ENCODE measurements at regions not wholly inside any gene's neighbourhood (a gene's known extent, or its start where the extent isn't known, plus 50 kb on each side); places are given as distances from the start of the nearest gene placed in this dataset.
"Not testable (repeated sequence)": the region's sequence is repeated elsewhere in the genome, so short reads cannot be mapped to it uniquely, and the experiment has no call there.

DNA sequence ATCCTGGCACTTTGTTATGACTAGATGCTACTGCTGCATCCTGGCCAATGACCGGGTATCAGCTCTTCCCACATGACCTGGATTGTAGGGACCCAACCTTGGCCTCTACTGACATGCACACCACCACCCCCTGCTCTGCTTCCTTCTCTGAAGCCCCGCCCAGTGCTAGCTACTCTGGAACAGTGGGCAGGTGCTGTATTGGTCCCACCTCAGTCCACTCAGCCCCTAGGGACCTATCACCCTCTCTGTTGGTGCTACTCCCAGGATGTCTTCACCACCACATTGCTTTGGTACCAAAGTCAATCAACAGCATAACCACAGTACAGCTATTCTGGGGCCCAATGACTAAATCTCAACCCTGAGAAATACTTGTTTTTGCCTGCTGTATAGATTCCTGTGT, 170.2 kb upstream of the PRICKLE2 start:
- no peak for DNase-seq (ENCODE audit: low spot score in 2 of 2)
- FAIRE-seq: no peak

DNA sequence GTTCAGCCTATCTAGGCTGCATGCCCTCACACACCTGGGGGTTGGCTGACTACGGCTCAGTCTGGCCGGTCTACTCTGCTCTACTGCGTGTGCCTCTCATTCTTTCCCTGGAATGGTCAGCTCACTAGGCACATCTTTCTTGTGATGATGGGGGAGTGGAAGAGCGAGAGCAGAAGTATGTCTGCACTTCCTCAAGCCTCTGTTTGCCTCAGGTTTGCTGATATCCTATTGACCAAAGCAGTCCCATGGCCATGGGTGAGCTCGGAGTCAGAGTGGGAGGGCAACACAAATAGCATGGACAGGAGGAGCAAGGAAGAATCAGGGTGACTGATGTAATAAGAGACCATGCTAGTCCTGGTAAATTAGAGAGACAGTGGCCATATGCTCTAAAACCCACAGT, 167.9 kb upstream of the PRICKLE2 start:
- FAIRE-seq: no peak

DNA sequence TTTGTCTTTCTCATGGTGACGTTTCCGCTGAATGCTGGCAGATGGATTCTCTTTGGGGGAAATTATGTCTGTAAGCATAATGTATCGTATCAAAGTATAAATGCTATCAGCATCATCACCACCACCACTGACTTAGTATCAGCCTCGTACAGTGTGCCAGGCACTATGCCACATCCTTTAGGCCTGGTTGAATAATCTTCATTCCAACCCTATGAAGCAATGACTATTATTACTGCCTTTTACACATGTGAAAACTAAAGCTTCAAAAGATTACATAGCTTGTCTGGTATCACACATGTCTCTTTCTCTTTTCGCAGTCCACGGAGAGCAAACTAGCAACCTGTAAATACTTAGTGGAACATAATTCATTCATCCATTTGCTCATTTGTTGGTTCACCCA, 166.7 kb upstream of the PRICKLE2 start:
- no peak for FAIRE-seq
- DNase-seq (ENCODE audit: low spot score in 2 of 2): no peak

More for the DNA sequence above, 167.9 kb upstream of the PRICKLE2 start:
- DNase-seq (ENCODE audit: low spot score in 2 of 2): no peak

DNA sequence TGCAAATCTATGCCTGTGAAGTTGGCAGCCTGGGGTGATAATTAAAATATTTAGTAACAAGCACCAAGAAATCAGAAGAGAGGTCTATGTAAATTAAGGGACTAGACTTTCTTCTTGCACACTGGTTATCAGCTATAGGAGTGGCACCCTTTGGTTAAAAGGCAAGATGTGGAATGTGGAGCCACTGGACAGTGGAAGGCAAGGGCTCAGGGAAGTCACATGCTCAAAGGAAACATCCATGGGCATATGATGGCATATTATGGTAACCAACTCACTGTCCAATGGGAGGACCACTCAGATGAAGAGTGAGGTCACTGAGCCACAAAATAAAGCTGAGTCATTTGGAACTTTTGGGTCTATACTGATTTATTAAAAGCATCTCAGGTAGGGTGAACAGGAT, 165.6 kb upstream of the PRICKLE2 start:
- FAIRE-seq: no peak
- no peak for DNase-seq (ENCODE audit: low spot score in 2 of 2)

DNA sequence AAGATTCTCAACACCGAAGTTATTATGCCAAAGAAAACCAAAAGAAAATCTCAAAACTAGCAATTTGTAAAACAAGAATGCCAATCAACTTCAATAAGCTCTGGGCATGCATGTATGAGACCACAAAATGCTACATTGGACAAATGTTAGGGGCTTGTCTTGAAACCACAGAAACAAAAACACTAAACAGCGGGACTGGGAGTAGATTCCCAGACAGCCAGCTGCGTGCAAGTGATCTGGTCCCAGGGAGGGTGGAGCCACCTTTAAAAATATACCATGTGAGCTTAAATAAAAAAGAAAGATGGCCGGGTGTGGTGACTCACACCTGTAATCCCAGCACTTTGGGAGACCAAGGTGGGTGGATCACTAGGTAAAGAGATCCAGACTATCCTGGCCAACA, 163.6 kb upstream of the PRICKLE2 start:
- no peak for DNase-seq (ENCODE audit: low spot score in 2 of 2)
- no peak for FAIRE-seq

DNA sequence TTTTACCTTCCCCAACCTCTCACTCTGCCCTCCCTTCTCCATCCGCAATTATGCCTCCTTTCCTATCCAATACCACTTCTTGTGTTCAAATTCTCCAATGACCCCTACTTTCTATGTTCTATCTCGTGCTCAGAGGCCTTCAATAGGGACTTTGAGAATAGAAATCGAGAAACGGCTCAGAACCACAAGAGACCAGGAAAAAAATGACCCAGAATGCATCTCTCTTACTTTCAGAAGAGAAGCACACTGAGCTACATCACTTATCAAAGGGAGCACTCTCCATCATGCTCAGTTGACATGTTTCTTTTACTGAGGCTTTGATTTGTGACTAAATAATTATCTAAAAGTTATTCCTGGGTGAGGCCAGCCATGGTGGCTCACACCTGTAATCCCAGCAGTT, 162.4 kb upstream of the PRICKLE2 start:
- FAIRE-seq (no peak), DNase-seq (ENCODE audit: low spot score in 2 of 2) (no peak)

DNA sequence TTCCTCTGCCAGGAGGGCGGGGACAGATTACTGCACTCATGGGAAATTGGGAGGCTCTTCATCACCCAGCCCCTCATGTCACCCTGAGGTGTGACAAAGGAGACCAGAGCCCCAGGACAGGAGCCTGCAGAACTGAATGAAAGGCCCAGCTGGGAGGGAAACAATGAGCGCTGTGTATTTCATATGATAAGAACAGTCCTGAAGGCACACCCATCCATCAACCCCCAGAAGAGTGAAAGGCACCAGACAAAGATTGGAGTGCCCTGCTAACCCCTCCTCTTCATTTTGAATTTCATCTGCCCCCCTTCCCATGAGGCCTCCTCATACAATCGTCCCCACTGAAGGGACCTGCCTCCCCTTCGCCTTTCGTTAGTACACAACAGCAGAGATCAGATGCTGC, 160.0 kb upstream of the PRICKLE2 start:
- FAIRE-seq (no peak), DNase-seq (ENCODE audit: low spot score in 2 of 2) (no peak)

DNA sequence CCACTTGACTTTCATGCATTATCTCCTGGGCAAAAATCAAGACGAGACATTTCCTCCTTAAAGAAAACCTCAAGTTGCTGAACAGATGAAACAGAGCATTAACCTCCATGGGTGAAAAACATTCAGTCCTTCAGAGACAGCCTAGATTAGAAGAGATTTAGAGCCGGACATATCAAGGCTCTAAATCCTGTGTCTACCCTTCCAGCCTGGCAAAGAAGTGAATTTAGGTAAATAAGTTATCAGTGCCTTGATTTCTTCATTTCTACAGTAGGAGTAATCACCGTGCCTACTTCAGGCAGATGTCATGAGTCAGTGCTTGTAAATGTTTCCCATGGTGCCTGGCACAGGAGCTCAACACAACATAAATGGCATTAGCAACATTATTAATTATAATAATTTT, 159.3 kb upstream of the PRICKLE2 start:
- FAIRE-seq: no peak
- DNase-seq (ENCODE audit: low spot score in 2 of 2): no peak

DNA sequence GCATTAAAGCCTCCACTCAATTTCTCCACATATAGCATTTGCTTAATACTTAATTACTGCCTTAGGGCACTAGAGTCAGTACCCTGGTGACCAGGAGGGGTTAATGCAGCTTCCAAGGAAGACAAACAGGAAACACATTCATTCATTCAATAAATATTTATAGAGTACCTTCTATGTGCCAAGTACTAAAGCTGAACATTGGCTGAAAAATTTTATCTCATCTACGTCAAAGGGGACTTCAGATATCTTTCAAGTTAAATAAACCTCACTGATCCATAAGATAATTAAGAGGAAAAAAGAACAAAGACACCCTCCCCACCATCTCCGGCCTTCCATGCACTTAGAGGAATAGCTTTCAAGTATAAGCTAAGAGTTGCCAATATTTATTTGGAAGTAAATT, 156.9 kb upstream of the PRICKLE2 start:
- DNase-seq (ENCODE audit: low spot score in 2 of 2) (no peak), FAIRE-seq (no peak)

DNA sequence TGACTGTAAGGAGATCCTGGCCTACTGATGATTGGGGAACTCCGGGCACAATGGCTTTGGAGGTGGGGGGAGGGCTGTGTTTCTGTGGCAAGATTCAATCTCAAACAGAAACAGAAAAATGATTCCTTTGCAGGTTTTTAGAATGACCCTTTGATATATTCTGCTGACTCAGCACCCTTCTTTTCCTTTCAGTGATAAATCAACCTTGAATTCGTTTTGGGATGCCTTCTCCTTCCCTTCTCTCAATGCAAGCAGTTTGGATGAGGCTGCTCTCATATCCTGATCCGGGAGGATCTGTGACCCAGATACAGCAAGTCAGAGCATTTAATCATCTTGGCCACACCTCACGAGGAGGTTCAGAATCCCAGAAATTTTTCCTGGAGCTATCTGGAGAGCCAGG, 156.1 kb upstream of the PRICKLE2 start:
- no peak for DNase-seq (ENCODE audit: low spot score in 2 of 2)
- no peak for FAIRE-seq

DNA sequence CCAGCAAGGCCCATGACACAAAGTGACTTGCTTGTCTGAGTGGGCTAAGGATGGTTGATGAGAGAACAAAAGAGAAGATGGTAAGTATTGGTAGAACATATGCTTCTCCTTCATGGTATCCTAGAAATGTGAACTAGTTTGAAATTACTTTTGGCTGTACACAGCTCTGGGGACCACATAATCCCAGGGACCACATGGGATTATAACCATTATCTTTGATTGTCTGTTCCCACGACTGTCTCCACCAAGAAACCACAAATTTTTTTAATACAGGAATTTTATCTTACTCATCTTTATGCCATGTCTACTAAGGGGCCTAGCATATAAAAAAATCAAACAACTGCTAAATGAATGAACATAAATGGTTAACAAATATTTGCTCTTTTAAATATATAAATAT, 155.3 kb upstream of the PRICKLE2 start:
- DNase-seq (ENCODE audit: low spot score in 2 of 2): no peak
- FAIRE-seq: no peak

DNA sequence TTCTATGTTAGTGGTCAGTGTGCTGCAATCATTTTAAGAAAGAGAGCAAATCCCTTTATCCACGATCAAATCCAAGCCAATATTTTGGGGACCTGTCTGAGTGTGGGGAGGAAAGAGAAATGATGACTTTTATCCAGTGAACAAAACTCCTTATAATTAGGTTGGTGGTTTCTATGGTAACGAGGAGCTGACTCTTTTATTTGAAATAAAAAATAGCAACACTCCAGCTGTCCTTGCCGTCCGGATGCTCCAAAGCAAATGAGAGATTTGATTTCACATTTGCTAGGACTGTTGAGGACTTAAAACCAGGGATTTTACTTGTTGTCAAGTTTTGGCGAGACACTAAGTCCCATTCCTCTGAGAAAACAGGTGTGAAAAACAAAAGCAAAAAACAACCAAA, 154.0 kb upstream of the PRICKLE2 start:
- DNase-seq (ENCODE audit: low spot score in 2 of 2) (no peak), FAIRE-seq (no peak)

DNA sequence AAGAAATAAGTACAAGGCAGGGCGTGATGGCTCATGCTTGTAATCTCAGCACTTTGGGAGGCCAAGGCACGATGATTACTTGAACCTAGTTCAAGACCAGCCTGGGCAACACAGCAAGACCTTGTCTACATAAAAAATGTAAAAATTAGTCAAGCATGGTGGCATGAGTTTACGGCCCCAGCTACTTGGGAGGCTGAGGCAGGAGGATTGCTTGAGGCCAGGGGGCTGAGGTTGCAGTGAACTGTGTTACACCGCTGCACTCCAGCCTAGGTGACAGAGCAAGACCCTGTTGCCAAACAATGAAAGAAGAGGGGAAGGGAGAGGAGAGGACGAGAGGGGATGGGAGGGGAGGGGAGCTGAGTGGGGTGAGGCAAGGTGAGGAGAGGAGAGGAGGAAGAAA, 152.7 kb upstream of the PRICKLE2 start:
- FAIRE-seq: no peak
- no peak for DNase-seq (ENCODE audit: low spot score in 2 of 2)

DNA sequence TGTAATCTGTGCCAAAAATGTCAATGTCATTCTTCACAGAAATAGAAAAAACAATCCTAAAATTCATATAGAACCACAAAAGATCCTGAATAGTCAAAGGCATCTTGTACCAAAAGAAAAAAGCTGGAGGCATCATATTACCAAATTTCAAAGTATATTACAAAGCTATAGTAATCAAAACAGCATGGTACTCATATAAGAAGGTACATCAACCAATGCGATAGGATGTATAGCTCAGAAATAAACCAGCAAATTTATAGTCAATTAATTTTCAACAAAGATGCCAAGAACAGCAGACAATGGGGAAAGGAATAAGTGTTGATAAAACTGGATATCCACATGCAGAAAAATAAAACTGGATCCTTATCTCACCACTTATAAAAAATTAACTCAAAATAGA, 150.5 kb upstream of the PRICKLE2 start:
- no peak for DNase-seq (ENCODE audit: low spot score in 2 of 2)
- no peak for FAIRE-seq

DNA sequence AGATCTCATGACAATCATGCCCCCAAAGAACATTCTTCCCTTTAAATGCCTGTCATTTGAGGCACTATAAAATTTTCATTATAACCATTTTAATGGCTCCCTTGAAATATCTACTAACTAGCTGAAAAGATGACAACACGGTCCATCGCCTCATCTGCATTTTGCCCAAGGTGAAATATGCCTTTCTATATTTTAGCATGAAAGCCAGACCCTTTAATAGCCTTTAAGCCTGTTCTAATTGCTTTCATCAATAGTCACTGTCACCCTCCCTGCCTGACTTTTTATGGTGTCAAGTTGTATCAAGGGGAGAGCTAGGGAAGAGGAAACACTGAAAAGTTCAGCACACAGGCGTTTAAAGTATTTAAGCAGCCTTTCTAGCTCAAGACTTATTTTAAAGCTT, 144.1 kb upstream of the PRICKLE2 start:
- FAIRE-seq (no peak), DNase-seq (ENCODE audit: low spot score in 2 of 2) (no peak)

DNA sequence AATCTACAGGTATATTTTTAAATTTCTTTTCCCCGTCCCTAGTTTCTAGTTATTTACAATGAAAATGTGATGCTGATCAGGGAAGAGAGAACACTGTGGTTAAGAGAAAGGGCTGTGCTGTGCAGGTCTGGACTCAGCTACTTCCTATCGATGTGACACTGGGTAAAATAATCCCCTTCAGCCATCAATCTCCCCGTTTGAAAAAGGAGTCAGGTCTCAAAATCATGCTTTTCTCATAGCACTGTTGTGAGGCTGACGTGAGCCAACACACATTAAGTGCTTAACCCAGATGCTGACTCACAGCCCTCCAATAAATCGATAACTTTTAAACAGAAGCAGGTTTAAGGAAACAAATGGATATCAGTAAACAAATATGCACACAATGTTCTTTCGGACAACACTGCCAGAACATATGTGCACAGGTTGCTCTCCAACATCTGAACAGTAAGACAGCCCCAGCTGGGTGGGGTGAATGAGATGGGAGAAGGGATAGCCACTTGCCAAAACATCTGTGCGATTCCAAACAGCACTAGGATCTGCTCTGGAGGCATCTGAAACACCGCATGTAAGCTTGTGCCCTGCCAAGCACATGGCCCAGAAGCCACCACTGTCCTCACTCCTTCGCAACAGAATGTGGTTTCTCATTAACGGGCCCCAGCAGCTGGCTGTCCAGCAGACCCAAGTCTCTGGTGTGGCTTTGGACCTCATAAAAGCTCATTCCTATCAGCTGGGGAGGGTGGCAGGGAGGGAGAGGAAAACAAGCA, 143.2 kb upstream of the PRICKLE2 start:
- DNase-seq (ENCODE audit: low spot score in 2 of 2) (no peak), FAIRE-seq (no peak)

DNA sequence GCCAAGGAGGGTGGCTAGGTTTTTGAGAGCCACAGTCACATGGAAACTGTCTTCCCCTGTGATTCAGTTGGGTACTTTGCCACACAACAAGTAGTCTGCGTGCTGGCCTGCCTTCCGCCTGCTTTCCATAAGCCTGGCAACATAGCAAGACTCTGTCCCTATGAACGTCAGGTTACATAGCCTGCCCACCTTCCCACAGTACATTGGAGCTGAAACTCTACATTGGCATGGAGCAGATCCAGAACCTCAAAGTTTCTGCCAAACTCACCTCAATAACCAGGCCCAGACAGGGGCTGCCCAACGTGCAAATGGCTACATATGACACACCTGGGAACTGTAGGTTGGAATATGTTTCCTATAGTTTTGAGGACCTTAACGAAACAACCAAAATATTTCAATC, 140.6 kb upstream of the PRICKLE2 start:
- FAIRE-seq (no peak), DNase-seq (ENCODE audit: low spot score in 2 of 2) (no peak)

DNA sequence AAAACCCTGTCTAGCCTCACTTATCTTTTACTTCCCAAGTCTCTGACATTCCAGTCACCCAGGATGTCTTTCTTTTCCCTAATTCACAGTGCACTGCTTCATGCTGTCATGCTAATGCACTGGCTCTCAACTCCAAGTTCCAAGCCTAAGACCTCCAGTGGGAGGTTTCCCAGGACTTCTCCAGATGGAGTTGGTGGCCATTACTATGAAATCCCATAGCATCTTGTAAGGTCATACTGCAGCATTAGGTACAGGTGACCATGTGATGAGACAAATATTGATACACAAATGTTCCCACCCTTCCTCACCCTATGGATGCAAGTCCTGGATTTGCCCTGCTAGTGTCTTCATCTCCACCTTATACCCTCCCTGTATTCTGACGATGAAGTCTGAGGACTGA, 138.6 kb upstream of the PRICKLE2 start:
- FAIRE-seq: no peak
- DNase-seq (ENCODE audit: low spot score in 2 of 2): no peak

DNA sequence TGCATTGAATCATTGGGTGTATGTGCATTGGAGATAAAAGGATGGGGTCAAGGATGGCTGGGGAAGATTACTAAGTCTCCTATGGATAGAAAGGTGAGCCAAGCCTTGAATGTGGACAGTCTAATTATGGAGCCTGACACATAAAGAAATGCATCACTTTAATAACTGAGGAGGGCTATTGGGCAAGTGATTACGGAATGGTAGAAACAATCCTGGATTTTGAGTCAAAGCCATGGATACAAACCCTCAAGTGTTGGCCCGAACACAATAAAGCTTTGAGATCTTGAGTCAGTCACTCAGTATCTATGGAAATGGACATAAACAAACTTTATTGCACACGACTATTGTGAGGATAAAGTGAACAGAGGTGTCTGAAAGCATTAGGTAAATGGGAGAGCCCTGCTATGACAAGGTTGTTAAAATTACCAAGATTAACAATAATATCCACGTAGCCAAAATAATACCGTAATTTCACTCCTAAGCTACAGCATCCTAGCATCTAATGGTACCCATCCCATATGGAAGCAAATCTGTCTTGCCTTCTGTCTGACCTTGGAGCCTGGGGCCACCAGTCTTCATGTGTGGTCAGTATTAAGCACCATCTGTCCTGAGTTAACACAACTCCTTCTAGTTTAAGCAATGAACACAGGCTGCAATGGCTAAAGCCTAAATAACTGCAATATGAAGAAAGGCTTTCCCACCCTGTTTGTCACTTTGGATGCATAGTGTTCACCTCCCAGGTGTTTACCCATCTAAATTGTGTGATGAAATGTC, 136.9 kb upstream of the PRICKLE2 start:
- no peak for DNase-seq (ENCODE audit: low spot score in 2 of 2)
- no peak for FAIRE-seq

DNA sequence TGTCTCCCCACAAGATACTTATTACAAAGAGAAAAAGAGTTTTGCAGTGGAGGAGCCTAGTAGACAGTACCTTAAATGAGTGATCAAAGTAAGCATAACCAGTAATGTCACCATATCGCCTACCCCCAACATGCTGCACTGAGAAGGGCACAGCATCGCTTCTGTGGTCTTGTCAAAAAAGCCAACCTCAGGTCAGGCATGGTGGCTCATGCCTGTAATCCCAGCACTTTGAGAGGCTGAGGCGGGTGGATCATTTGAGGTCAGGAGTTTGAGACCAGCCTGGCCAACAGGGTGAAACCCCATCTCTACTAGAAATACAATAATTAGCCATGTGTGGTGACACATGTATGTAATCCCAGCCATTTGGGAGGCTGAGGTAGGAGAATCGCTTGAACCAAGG, 135.8 kb upstream of the PRICKLE2 start:
- DNase-seq (ENCODE audit: low spot score in 2 of 2); FAIRE-seq: not testable (repeated sequence)

DNA sequence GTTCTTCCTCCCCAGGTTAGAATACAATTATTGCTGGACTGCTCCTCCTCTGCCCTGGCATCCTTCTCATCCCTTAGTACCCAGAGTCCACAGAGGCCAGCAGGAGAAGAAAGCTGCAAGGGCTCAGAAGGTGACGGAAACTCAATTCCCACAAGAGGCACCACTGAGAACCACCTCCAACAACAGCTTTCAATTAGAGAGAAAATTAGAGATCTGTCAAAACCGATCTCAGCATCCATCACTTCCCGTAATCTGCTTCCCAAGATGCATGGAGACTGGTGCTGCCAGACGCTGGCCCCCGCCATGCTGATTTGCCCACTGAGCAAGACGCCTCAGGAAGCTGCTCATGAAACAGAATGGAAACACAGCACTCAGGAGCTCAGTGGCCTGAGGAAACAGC, 135.0 kb upstream of the PRICKLE2 start:
- no peak for FAIRE-seq
- DNase-seq (ENCODE audit: low spot score in 2 of 2): no peak

DNA sequence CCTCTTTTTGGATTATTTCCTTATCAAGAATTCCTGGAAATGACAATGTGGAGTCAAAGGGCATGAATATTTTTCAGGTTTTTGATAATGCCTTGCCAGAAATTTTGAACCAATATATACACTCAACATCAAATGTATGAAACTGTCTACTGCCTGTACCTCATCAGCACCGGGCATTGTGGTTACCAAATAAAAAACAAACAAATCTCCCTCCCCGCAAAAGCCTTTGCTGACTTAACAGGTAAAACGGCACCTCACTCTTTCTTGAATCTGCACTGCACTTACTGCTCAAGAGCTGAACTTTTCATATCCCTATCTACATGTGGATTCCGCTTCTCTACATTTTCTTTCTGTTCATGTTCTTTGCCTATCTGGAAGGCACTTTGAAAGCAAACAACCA, 134.5 kb upstream of the PRICKLE2 start:
- DNase-seq (ENCODE audit: low spot score in 2 of 2) (no peak), FAIRE-seq (no peak)

Data from frontal cortex (tissue), 3 donors.